H1 (cell line): ENCODE measurements at regions not wholly inside any gene's neighbourhood (a gene's known extent, or its start where the extent isn't known, plus 50 kb on each side); places are given as distances from the start of the nearest gene placed in this dataset.

ENCODE experiments used
- CTCF ChIA-PET: fragments of 300-600 bp; sonication (Branson Sonifier 250); formaldehyde crosslinking; loops from one replicate; lab custom pipeline; 2021; ENCODE audit not compliant: partially characterized antibody; lab: Charles Lee
- POLR2A ChIA-PET: fragments of 300-600 bp; sonication (Branson Sonifier 250); formaldehyde crosslinking; loops from one replicate; lab custom pipeline; 2021; ENCODE audit warnings: inconsistent platforms; ENCODE audit not compliant: partially characterized antibody; lab: Charles Lee
- DNase-seq, 2 experiments: peaks; one replicate each; pipeline versions ENCODE4 v3.0.0 to v3.0.0-alpha.2; 2010 to 2022; ENCODE audit warnings: low spot score in 2 of 2, low read depth in 1 of 2, mixed read lengths in 1 of 2
- FAIRE-seq: peaks from 2 replicates; lab custom pipeline; 2011; peaks lifted over from hg19 to GRCh38; lab: Jason Lieb, UNC
- H2AFZ ChIP-seq: 2 replicates; pipeline ENCODE4 v1.8.1; 2012; ENCODE audit warnings: low read length, inconsistent platforms
- H2AK5ac ChIP-seq: 2 replicates; pipeline ENCODE4 v1.6.1; 2013; ENCODE audit warnings: low read depth, low read length
- H2BK120ac ChIP-seq: replicated peaks from 2 replicates; pipeline ENCODE3; 2013; ENCODE audit warnings: low read depth, low read length, inconsistent platforms
- H2BK12ac ChIP-seq: 2 replicates; pipeline ENCODE4 v1.6.1; 2013; ENCODE audit warnings: low read depth, low read length
- H2BK15ac ChIP-seq: 2 replicates; pipeline ENCODE4 v1.6.1; 2013; ENCODE audit warnings: low read length
- H2BK20ac ChIP-seq: 2 replicates; pipeline ENCODE4 v1.6.1; 2013; ENCODE audit warnings: low read length
- H2BK5ac ChIP-seq: 2 replicates; pipeline ENCODE4 v1.6.1; 2013; ENCODE audit warnings: low read depth, low read length
- H3K14ac ChIP-seq: 2 replicates; pipeline ENCODE4 v1.6.1; 2013; ENCODE audit warnings: inconsistent platforms; ENCODE audit not compliant: insufficient read length
- H3K18ac ChIP-seq: 2 replicates; pipeline ENCODE4 v1.6.1; 2013; ENCODE audit warnings: low read length; ENCODE audit errors: extremely low read depth
- H3K23ac ChIP-seq: 2 replicates; pipeline ENCODE4 v1.6.1; 2013; ENCODE audit warnings: inconsistent platforms; ENCODE audit not compliant: insufficient read length
- H3K23me2 ChIP-seq: 2 replicates; pipeline ENCODE4 v1.6.1; 2013; ENCODE audit warnings: low read depth, low read length
- H3K27ac ChIP-seq: 2 replicates; pipeline ENCODE4 v1.6.1; 2011; ENCODE audit warnings: low read depth, low read length, inconsistent platforms
- H3K27me3 ChIP-seq, 4 experiments: replicated peaks in 1 of 4; 1 replicate in 1 of 4; 2 replicates in 3 of 4; pipeline versions ENCODE4 v1.6.1 to v1.8.1; 2011 to 2013; ENCODE audit warnings: low read length in 3 of 4, mild to moderate bottlenecking in 3 of 4, inconsistent platforms in 2 of 4, mixed read lengths in 2 of 4, moderate library complexity in 1 of 4; ENCODE audit not compliant: control insufficient read depth in 3 of 4, insufficient read depth in 3 of 4; ENCODE audit errors: extremely low read depth in 1 of 4
- H3K36me3 ChIP-seq, 4 experiments: 2 replicates each; pipeline versions ENCODE4 v1.6.1 to v1.8.1; 2011 to 2013; ENCODE audit warnings: mild to moderate bottlenecking in 4 of 4, low read length in 3 of 4, moderate library complexity in 2 of 4, control low read depth in 1 of 4, inconsistent platforms in 1 of 4; ENCODE audit not compliant: insufficient read depth in 4 of 4, control insufficient read depth in 2 of 4
- H3K4ac ChIP-seq: replicated peaks from 2 replicates; pipeline ENCODE3; 2013; ENCODE audit warnings: low read length, low read depth, mixed read lengths, inconsistent platforms; ENCODE audit not compliant: insufficient read length
- H3K4me1 ChIP-seq, 4 experiments: replicated peaks in 1 of 4; 1 replicate in 1 of 4; 2 replicates in 3 of 4; pipeline versions ENCODE4 v1.6.1 to v1.8.1; 2011 to 2013; ENCODE audit warnings: low read length in 3 of 4, inconsistent platforms in 2 of 4, mixed read lengths in 1 of 4; ENCODE audit not compliant: insufficient read depth in 4 of 4, control insufficient read depth in 3 of 4
- H3K4me2 ChIP-seq, 2 experiments: 2 replicates each; pipeline versions ENCODE4 v1.6.1 to v1.8.1; 2011 to 2013; ENCODE audit warnings: low read depth in 2 of 2, low read length in 2 of 2, control low read depth in 1 of 2, inconsistent platforms in 1 of 2, mild to moderate bottlenecking in 1 of 2; ENCODE audit not compliant: insufficient read depth in 1 of 2
- H3K4me3 ChIP-seq, 4 experiments: fragments of 200-600, 300-600 bp in 1 of 4; sonication (generic), shearing (Covaris generic), sonication (Bioruptor Twin) in 1 of 4; 2 replicates each; pipeline versions ENCODE4 v1.5.1 to v1.8.1; 2011 to 2016; ENCODE audit warnings: low read length in 4 of 4, low read depth in 3 of 4, control low read depth in 2 of 4, inconsistent platforms in 2 of 4, mild to moderate bottlenecking in 2 of 4, mixed read lengths in 1 of 4, moderate library complexity in 1 of 4; ENCODE audit not compliant: insufficient read depth in 2 of 4; ENCODE audit errors: extremely low read depth in 1 of 4
- H3K56ac ChIP-seq: replicated peaks from 2 replicates; pipeline ENCODE3; 2013; ENCODE audit warnings: low read depth, mild to moderate bottlenecking, mixed read lengths, low read length, inconsistent platforms; ENCODE audit not compliant: insufficient read length
- H3K79me1 ChIP-seq: 2 replicates; pipeline ENCODE4 v1.6.1; 2013; ENCODE audit warnings: low read depth, low read length, control low read depth
- H3K79me2 ChIP-seq, 2 experiments: 2 replicates each; pipeline versions ENCODE4 v1.6.1 to v1.8.1; 2012 to 2013; ENCODE audit warnings: low read length in 2 of 2, mild to moderate bottlenecking in 2 of 2, inconsistent platforms in 1 of 2; ENCODE audit not compliant: insufficient read depth in 2 of 2, control insufficient read depth in 1 of 2
- H3K9ac ChIP-seq, 4 experiments: replicated peaks in 1 of 4; 1 replicate in 1 of 4; 2 replicates in 3 of 4; pipeline versions ENCODE4 v1.6.1 to v1.8.1; 2011 to 2013; ENCODE audit warnings: low read depth in 3 of 4, low read length in 3 of 4, control low read depth in 2 of 4, mild to moderate bottlenecking in 2 of 4, moderate library complexity in 2 of 4, inconsistent platforms in 1 of 4; ENCODE audit errors: extremely low read depth in 1 of 4
- H3K9me3 ChIP-seq, 2 experiments: 2 replicates each; pipeline versions ENCODE4 v1.6.1 to v1.8.1; 2012 to 2013; ENCODE audit warnings: mild to moderate bottlenecking in 2 of 2, moderate library complexity in 2 of 2, control low read depth in 1 of 2, inconsistent platforms in 1 of 2, low read depth in 1 of 2, low read length in 1 of 2, mixed read lengths in 1 of 2; ENCODE audit not compliant: insufficient read depth in 2 of 2
- H4K20me1 ChIP-seq, 2 experiments: replicated peaks in 1 of 2; 2 replicates each; pipeline versions ENCODE3 to v1.8.1; 2011 to 2013; ENCODE audit warnings: inconsistent platforms in 2 of 2, low read length in 2 of 2, mild to moderate bottlenecking in 1 of 2; ENCODE audit not compliant: insufficient read depth in 2 of 2, control insufficient read depth in 1 of 2
- H4K5ac ChIP-seq: 2 replicates; pipeline ENCODE4 v1.6.1; 2013; ENCODE audit warnings: low read length, low read depth, mixed read lengths, inconsistent platforms; ENCODE audit not compliant: insufficient read length
- H4K8ac ChIP-seq: 2 replicates; pipeline ENCODE4 v1.8.0; 2013; ENCODE audit warnings: mild to moderate bottlenecking, moderate library complexity, low read length, inconsistent platforms; ENCODE audit not compliant: insufficient read depth; ENCODE audit errors: extremely low read depth
- H4K91ac ChIP-seq: replicated peaks from 2 replicates; pipeline ENCODE3; 2013; ENCODE audit warnings: low read length, mixed read lengths, inconsistent platforms; ENCODE audit not compliant: insufficient read length
- BRCA1 ChIP-seq: IDR thresholded peaks from 2 replicates; pipeline ENCODE4 v1.6.1; 2012; ENCODE audit warnings: low read depth, low read length, improper control_type of control experiment
- CBX8 ChIP-seq: fragments of 300-800, 300-1000 bp; sonication (generic); IDR thresholded peaks from 2 replicates; pipeline ENCODE4 v1.7.1; 2016; ENCODE audit warnings: low read depth, low read length, borderline replicate concordance
- CTCF ChIP-seq, 3 experiments: IDR thresholded peaks; 1 replicate in 2 of 3; 2 replicates in 1 of 3; pipeline versions ENCODE4 v1.5.1 to v1.6.1; 2011; ENCODE audit warnings: low read length in 3 of 3, mild to moderate bottlenecking in 3 of 3, inconsistent platforms in 2 of 3, low read depth in 1 of 3, moderate library complexity in 1 of 3; ENCODE audit not compliant: insufficient read depth in 1 of 3; ENCODE audit errors: control extremely low read depth in 1 of 3
- GTF2F1 ChIP-seq: IDR thresholded peaks from 2 replicates; pipeline ENCODE4 v1.6.1; 2012; ENCODE audit warnings: low read depth, low read length, improper control_type of control experiment, borderline replicate concordance
- HDAC6 ChIP-seq: IDR thresholded peaks from one replicate; pipeline ENCODE4 v1.7.1; 2012; ENCODE audit warnings: low read depth, mild to moderate bottlenecking, inconsistent platforms, low read length, moderate library complexity
- JUN ChIP-seq: IDR thresholded peaks from 2 replicates; pipeline ENCODE4 v1.6.1; 2011; ENCODE audit warnings: low read depth, mild to moderate bottlenecking, improper control_type of control experiment, low read length
- MAX ChIP-seq: IDR thresholded peaks from 2 replicates; pipeline ENCODE4 v1.6.1; 2012; ENCODE audit warnings: inconsistent platforms
- PHF8 ChIP-seq: fragments of 200-600 bp; sonication (generic); conservative IDR thresholded peaks from 2 replicates; pipeline ENCODE4 v1.7.1; 2012; ENCODE audit warnings: low read depth, mild to moderate bottlenecking, inconsistent platforms, low read length, moderate library complexity
- POU5F1 ChIP-seq: IDR thresholded peaks from 2 replicates; pipeline ENCODE4 v1.6.1; 2011; ENCODE audit warnings: low read depth, mild to moderate bottlenecking, low read length, moderate library complexity
- RFX5 ChIP-seq: IDR thresholded peaks from 2 replicates; pipeline ENCODE4 v1.6.1; 2011; ENCODE audit warnings: low read depth, low read length, improper control_type of control experiment, borderline replicate concordance
- SIRT6 ChIP-seq: IDR thresholded peaks from one replicate; pipeline ENCODE4 v1.7.1; 2012; ENCODE audit warnings: low read length, inconsistent platforms
- SP2 ChIP-seq: IDR thresholded peaks from 2 replicates; pipeline ENCODE4 v1.6.1; 2012; ENCODE audit warnings: mild to moderate bottlenecking, low read length, inconsistent platforms
- TAF1 ChIP-seq: IDR thresholded peaks from 2 replicates; pipeline ENCODE4 v1.6.1; 2011; ENCODE audit warnings: mild to moderate bottlenecking, low read depth, low read length
- TAF7 ChIP-seq: optimal IDR thresholded peaks from 2 replicates; pipeline ENCODE3; 2011; ENCODE audit warnings: low read depth, mild to moderate bottlenecking, inconsistent platforms, low read length, moderate library complexity, borderline replicate concordance

- CTCF ChIA-PET, result no interaction called here
- H4K91ac ChIP-seq, result no peak overlapping the region
- TF ChIP-seq HDAC6, result no peak
- TF ChIP-seq RFX5, result no peak
- TF ChIP-seq POU5F1, result no peak
- no peak for TF ChIP-seq SP2
- TF ChIP-seq CTCF (IDR thresholded peaks at IDR 0.05; ENCODE audit: control extremely low read depth in 1 of 3, insufficient read depth in 1 of 3, low read depth in 1 of 3, low read length in 3 of 3), result no peak
- TF ChIP-seq GTF2F1, result no peak
- TF ChIP-seq BRCA1, result no peak
- TF ChIP-seq PHF8, result no peak
- no peak for TF ChIP-seq MAX
- no peak for TF ChIP-seq SIRT6
- no peak for TF ChIP-seq JUN
- no peak for TF ChIP-seq TAF7
- no peak for TF ChIP-seq TAF1
- TF ChIP-seq CBX8, result no peak
These were observed 759.2 kb upstream of the LRFN5 start for GRCh38 chr14:40847480-40847879.

More at GRCh38 chr14:40847480-40847879, 759.2 kb upstream of the LRFN5 start:
- Histone ChIP-seq H2AFZ (no peak overlapping the region), H3K4me2 (no peak overlapping the region), H3K27ac (no peak overlapping the region), H4K20me1 (no peaks in the 10 kb centered on the region), H2BK20ac (no peak overlapping the region), H3K4ac (no peak overlapping the region), H3K27me3 (no peaks in the 10 kb centered on the region), H2BK120ac (no peak overlapping the region), H3K4me3 (no peak overlapping the region), H3K4me1 (no peaks in the 10 kb centered on the region), H2BK5ac (no peak overlapping the region), H3K23me2 (no peaks in the 10 kb centered on the region), H2BK15ac (no peak overlapping the region), H3K14ac (no peak overlapping the region), H3K36me3 (no peaks in the 10 kb centered on the region), H3K56ac (no peak overlapping the region), H2BK12ac (no peak overlapping the region), H3K23ac (no peak overlapping the region), H3K79me2 (no peaks in the 10 kb centered on the region), H4K5ac (no peak overlapping the region), H4K8ac (no peak overlapping the region), H3K9ac (no peak overlapping the region), H3K79me1 (no peaks in the 10 kb centered on the region), H3K9me3 (no peaks in the 10 kb centered on the region), H2AK5ac (no peak overlapping the region), H3K18ac (no peak overlapping the region)
- FAIRE-seq (no peak), DNase-seq (no peak)
- POLR2A ChIA-PET, result no interaction called here
